CD4-positive, alpha-beta T cell treated with Interleukin-17A for 1 hour (primary cell): ENCODE measurements at regions not wholly inside any gene's neighbourhood (a gene's known extent, or its start where the extent isn't known, plus 50 kb on each side); places are given as distances from the start of the nearest gene placed in this dataset.

Source experiments
- DNase-seq: peaks from one replicate; pipeline ENCODE4 v3.0.0-alpha.2; 2020

DNA sequence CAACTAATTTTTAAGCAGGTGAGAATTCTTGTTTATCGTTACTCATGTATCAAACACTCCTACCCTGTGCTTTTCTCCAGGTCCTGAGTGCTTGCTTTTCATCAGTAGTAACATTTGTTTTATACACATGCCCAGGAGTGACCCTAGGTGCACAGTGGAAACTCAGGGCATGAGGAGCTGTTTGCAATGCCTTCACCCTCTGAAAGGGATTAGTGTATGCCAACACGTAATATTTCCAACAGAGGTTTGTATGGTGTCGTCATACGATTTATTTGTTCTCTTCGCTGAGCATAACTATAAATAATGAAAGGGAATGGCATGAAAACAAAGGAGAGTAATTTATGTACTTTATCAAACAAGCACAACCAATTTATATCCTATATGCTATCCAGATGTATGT is 537.4 kb upstream of the MMS22L start:
- no peak for DNase-seq

GRCh38 chr6:97822632-97823031 is 539.6 kb upstream of the MMS22L start:
- no peak for DNase-seq

DNA sequence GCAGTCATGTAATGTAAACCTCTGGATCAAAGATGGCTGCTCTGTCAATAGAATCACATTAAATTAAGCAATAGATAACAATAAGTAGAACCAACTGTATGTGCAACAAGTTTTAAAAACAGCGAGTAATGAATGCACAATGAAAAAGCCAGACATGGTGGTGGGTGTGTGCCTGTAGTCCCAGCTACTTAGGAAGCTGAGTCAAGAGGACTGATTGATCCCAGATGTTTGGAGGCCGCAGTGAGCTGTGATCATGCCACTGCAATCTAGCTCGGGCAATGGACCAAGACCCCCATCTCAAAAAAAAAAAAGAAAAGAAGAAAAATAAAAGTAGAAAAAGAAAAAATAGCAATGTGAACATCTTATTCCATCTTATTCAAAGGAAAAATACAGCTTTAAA is 558.7 kb upstream of the MMS22L start:
- DNase-seq: no peak

- no peak for DNase-seq
Observed at GRCh38 chr6:97842521-97842920, 559.5 kb upstream of the MMS22L start.

DNA sequence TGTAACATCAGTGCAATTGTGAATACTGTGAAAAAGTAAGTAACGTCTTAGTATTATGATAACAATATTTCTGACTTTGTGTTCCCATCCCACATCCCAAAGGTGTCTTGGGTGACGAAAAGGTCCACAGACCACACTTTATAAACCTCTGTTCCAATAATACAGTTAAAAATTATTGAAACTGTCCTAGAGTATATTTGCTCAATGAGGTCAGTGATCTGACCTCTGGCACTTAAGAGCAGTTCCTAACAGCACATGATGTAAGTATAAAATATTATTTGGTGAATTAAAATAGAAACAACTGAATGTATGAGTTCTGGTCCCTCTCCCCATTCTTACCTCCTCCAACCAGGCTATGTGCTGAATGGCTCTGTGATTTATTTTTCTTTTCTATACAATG is 566.4 kb upstream of the MMS22L start:
- DNase-seq: no peak

GRCh38 chr6:97850458-97851212 is 567.6 kb upstream of the MMS22L start:
- no peak for DNase-seq

DNA sequence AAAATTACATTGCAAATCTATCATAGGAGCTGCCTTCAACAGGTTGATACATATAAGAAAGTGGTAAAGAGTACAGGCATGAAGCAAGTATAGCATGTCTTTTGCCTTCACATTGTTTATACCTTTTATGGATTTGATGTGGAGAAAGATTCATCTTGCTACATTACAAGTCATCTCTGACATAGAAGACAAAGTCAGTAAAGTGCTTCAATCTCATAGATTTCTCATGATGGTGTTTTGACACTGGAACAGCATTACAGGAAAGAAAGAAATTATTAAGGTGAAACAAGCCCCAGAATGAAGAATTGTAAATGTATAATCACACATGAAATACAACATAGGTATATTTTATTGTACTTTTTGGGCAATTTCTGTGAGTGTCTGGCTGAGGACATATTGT is 580.7 kb upstream of the MMS22L start:
- no peak for DNase-seq

DNA sequence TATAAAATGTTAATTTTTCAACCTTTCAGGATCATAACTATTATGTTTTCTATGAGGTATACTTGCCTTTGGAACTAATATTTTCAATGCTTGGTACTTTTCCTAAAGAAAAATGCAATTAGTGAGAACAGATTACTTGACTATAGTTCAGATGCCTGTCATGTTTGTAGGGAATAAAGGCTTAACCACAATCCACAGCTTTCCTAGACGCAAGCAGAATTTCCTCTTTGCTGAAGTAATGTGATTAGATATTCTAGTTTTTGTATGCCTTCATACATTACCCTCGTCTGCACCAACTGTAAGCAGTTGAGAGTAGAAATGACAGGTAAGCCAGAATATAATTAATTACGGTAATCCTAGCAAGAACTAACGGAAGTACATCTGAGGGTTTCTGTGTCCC is 581.4 kb upstream of the MMS22L start:
- DNase-seq: no peak

DNA sequence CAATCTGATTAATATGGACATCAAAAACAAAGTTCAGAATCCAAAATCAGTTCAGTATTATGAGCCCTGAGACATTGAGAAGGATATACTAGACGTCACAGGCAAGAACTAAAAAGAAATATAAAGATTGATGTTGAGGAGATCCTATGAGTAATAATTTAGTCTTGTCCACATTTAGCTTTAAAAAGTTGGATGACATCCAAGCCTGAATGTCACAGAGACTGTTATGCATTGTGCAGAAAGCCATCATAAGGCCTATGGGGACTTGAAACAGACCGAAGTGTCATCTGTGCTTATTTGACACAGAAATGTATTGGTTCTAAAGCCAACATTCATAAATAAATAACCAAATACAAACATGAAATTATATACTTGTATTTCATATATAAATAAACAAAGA is 581.8 kb upstream of the MMS22L start:
- no peak for DNase-seq

GRCh38 chr6:97865612-97866011 is 582.6 kb upstream of the MMS22L start:
- DNase-seq: no peak

DNA sequence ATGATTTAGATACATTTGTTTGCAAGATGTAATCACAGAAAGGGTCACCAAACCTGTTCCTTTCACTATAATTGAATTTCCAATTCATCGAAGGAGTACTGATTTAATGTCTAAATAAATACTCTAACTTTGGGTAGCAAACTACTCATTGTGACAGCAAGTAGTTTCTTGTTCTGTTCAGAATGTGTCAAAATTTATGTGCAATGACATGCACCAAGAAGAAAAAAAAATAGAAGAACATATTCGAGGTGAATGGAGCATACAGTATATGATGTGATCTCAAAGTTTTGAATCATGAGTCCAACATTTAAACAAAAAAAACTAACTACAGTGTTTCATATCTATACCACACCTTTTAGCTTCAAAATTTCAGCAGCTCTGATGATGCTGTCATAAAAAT is 583.6 kb upstream of the MMS22L start:
- DNase-seq: no peak

DNA sequence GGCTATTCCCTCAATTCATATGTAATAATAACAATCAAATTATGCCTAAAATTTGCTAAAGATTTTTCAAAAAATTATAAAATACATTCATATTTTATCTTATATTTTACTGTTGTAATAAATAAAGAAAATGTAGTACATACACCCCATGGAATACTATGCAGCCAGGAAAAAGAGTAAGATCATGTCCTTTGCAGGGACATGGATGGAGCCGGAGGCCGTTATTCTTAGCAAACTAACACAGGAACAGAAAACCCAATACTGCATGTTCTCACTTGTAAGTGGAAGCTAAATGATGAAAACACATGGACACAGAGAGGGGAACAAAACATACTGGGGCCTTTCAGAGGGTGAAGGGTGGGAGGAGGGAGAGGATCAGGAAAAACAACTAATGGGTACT is 584.2 kb upstream of the MMS22L start:
- no peak for DNase-seq

DNA sequence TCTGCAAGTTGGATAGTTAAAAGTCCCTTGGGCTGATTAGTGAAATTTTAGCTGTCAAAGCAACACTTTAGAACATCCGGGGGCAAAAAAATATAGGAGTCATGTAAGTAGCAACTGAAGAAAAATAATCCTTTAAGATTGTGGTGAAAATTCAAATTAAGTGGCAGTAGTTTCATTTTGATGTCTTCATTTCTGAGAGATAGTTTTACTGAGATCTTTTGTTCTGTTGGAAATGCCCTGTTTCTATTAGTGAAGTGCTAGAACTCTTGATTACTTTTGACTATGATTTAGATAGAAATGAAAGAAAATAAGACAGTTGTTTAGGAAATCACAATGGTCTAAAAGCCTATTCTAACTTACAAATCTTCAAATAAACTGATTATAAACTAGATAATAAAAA is 587.3 kb upstream of the MMS22L start:
- DNase-seq: no peak

GRCh38 chr6:97876711-97877110 is 593.7 kb upstream of the MMS22L start:
- no peak for DNase-seq

DNA sequence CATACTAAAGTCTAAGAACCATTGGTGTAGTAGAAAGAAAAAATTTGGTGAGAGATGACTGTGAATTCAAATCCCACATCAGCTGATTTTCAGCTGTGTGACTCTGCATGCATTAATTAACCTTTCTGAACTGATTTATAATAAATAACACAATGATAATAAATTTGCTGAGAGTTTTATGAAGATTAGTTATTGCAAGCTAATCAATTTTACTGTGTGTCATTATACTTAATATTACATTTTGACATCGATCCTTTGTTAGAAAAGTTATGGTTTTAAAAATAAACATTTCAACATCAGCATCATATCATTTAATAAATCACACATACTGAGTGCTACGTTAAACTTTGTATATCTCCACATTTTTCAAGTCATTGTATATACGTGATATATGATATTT is 599.7 kb upstream of the MMS22L start:
- DNase-seq: no peak

DNA sequence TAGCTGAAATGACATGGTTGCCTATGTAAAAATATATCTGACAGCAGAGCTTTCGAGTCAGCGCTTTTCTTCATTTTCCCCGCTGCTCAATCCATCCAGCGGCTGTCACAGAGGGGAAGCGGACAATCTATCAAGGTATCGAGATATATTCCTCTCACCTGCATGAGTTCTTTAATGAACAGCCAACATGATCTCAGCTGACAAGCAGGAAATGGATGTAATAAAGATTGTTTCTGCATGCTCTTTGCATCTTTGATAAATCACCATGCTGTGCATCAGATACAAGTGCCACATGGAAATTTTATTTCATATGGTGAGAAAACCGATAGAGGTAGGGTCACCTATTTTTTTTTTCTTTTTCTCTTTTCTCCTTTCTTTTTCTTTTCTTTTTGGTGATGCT is 602.3 kb upstream of the MMS22L start:
- no peak for DNase-seq

- DNase-seq: no peak
Observed at GRCh38 chr6:97885828-97886227, 602.8 kb upstream of the MMS22L start.

GRCh38 chr6:97901531-97901930 is 618.5 kb upstream of the MMS22L start:
- DNase-seq: no peak

GRCh38 chr6:97909380-97909779 is 626.4 kb upstream of the MMS22L start:
- DNase-seq: no peak

- DNase-seq: no peak
Observed at GRCh38 chr6:97913721-97914120, 630.7 kb upstream of the MMS22L start.

GRCh38 chr6:97914912-97915311 is 631.9 kb upstream of the MMS22L start:
- DNase-seq: no peak

- no peak for DNase-seq
Observed at GRCh38 chr6:97915537-97915936, 632.5 kb upstream of the MMS22L start.

DNA sequence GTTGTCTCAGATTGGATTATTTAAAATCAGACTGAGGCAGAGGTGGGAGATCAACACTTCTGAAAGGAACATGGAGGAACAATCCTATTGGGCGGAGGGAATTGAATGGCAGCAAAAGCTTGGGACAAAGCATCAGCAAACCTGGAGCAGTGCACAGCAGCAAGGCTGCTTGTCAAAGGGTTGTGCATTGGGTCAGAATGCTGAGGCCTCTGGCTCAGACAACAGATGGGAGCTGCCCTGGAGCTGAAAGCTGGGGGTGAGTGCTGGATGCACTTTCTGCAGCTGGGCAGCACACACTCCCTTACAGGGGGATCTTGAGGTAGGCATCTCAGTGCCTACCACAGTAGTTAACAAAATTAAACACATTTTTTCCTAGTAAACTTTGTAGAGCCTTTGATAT is 634.4 kb upstream of the MMS22L start:
- DNase-seq: no peak

DNA sequence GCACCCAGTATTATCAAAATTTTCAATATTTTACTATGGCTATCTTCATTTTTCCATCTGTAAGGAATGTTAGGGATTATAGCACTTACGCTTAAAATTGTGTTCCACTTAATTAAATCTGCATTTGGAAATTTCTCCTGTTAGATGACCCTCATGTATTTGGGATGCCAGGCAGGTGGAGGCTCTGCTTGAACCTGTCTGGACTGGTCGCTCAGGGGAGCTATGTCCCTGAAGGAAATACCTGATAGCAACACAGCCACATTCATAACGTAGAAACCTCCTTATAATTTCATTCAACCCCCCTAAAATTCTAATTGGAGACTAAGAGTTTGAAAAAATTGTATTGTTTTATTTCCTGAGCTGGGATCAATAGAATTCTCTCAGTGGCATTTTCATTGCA is 636.0 kb upstream of the MMS22L start:
- DNase-seq: no peak

DNA sequence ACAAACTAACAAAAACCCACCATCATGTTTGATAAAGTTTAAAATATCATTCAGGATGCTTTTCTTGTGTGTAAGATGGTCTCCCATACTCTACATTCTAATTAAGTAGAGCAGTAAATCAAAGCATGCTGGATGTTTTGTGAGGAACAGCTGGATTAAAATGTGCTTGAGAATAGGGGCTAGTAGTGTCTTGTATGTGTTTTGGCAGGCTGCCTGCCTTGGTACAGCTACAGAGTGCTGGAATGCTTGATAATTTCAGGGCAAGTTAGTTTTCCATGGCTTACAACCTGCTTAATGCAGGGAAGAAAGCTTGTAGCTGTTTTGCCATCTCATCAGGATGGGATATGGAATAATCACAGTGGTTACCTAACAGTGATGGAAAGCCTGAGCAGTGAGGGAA is 636.6 kb upstream of the MMS22L start:
- no peak for DNase-seq

- no peak for DNase-seq
Observed at GRCh38 chr6:97923249-97923648, 640.2 kb upstream of the MMS22L start.
